GM21528 (cell line): ENCODE measurements at regions not wholly inside any gene's neighbourhood (a gene's known extent, or its start where the extent isn't known, plus 50 kb on each side); places are given as distances from the start of the nearest gene placed in this dataset.
"Not testable (repeated sequence)": the region's sequence is repeated elsewhere in the genome, so short reads cannot be mapped to it uniquely, and the experiment has no call there.

ENCODE experiments used
- ATAC-seq: cut with Tn5 transposase; IDR thresholded peaks from one replicate; pipeline ENCODE4 v1.9.1; 2021; ENCODE audit warnings: mild to moderate bottlenecking, moderate library complexity; ENCODE audit not compliant: unreplicated experiment, low FRiP score

- no peak for ATAC-seq
Observed at GRCh38 chr1:245039196-245039595, 115.6 kb upstream of the KIF26B start.

- no peak for ATAC-seq
Observed at GRCh38 chr1:245036102-245036501, 118.7 kb upstream of the KIF26B start.

GRCh38 chr1:245031041-245031440 lies 123.7 kb upstream of the KIF26B start:
- ATAC-seq = no peak

GRCh38 chr1:245026247-245026646 lies 128.5 kb upstream of the KIF26B start:
- ATAC-seq = no peak

GRCh38 chr1:245025525-245025924 lies 129.3 kb upstream of the KIF26B start:
- ATAC-seq = no peak

GRCh38 chr1:245023222-245023621 lies 131.6 kb upstream of the KIF26B start:
- no peak for ATAC-seq

GRCh38 chr1:245019910-245020486 lies 134.8 kb upstream of the KIF26B start:
- no peak for ATAC-seq

- ATAC-seq = no peak
Observed at GRCh38 chr1:245016700-245017099, 138.1 kb upstream of the KIF26B start.

GRCh38 chr1:245015031-245015430 lies 139.8 kb upstream of the KIF26B start:
- ATAC-seq = no peak

- ATAC-seq = no peak
Observed at GRCh38 chr1:245014247-245015029, 140.3 kb upstream of the KIF26B start.

GRCh38 chr1:245010018-245010614 lies 144.7 kb upstream of the KIF26B start:
- no peak for ATAC-seq

GRCh38 chr1:245008761-245009160 lies 144.4 kb upstream of the HNRNPU start:
- ATAC-seq = no peak

- no peak for ATAC-seq
Observed at GRCh38 chr1:245007852-245008251, 143.5 kb upstream of the HNRNPU start.

- no peak for ATAC-seq
Observed at GRCh38 chr1:245003246-245003645, 138.9 kb upstream of the HNRNPU start.

- ATAC-seq = no peak
Observed at GRCh38 chr1:245001252-245001651, 136.9 kb upstream of the HNRNPU start.

GRCh38 chr1:245000872-245001188 lies 136.5 kb upstream of the HNRNPU start:
- no peak for ATAC-seq

- ATAC-seq = not testable (repeated sequence)
Observed at GRCh38 chr1:244999644-245000043, 135.3 kb upstream of the HNRNPU start.

GRCh38 chr1:244998717-244999346 lies 134.5 kb upstream of the HNRNPU start:
- ATAC-seq = no peak

GRCh38 chr1:244995602-244996400 lies 131.5 kb upstream of the HNRNPU start:
- no peak for ATAC-seq

GRCh38 chr1:244992833-244993232 lies 128.5 kb upstream of the HNRNPU start:
- no peak for ATAC-seq

GRCh38 chr1:244989813-244990212 lies 125.5 kb upstream of the HNRNPU start:
- no peak for ATAC-seq
